HL-60 (cell line): ENCODE measurements at regions not wholly inside any gene's neighbourhood (a gene's known extent, or its start where the extent isn't known, plus 50 kb on each side); places are given as distances from the start of the nearest gene placed in this dataset.

Experiments
- DNase-seq, 2 experiments: peaks; one replicate each; pipeline ENCODE4 v3.0.0-alpha.2; 2010 to 2020; ENCODE audit warnings: low read depth in 1 of 2, low spot score in 1 of 2
- H3K27ac ChIP-seq: fragments of 250-450 bp; sonication (Bioruptor Pico); replicated peaks from 2 replicates; pipeline ENCODE4 v1.5.1; 2020; ENCODE audit warnings: mild to moderate bottlenecking, moderate library complexity
- H3K27me3 ChIP-seq: fragments of 250-450 bp; sonication (Bioruptor Pico); 2 replicates; pipeline ENCODE4 v1.5.1; 2021; ENCODE audit warnings: mild to moderate bottlenecking, moderate library complexity; ENCODE audit not compliant: insufficient read depth, poor library complexity, severe bottlenecking
- H3K4me3 ChIP-seq: replicated peaks from 2 replicates; pipeline ENCODE4 v1.5.1; 2011; ENCODE audit warnings: mild to moderate bottlenecking, control low read depth, low read length; ENCODE audit not compliant: insufficient read depth
- CTCF ChIP-seq: IDR thresholded peaks from one replicate; pipeline ENCODE4 v1.5.1; 2011; ENCODE audit warnings: low read length, control low read depth, inconsistent platforms; ENCODE audit not compliant: insufficient read depth
- GABPA ChIP-seq: IDR thresholded peaks from 2 replicates; pipeline ENCODE4 v1.6.1; 2012; ENCODE audit warnings: low read depth
- POLR2AphosphoS5 ChIP-seq: IDR thresholded peaks from 2 replicates; pipeline ENCODE4 v1.6.1; 2012; ENCODE audit warnings: low read depth
- SPI1 ChIP-seq: IDR thresholded peaks from 2 replicates; pipeline ENCODE4 v1.6.1; 2012; ENCODE audit warnings: low read depth, mild to moderate bottlenecking, borderline replicate concordance
- TF ChIP-seq, protein P1 (sequence below): IDR thresholded peaks from 2 replicates; pipeline ENCODE4 v1.6.1; 2012; ENCODE audit warnings: low read depth; ENCODE audit not compliant: insufficient replicate concordance

DNA sequence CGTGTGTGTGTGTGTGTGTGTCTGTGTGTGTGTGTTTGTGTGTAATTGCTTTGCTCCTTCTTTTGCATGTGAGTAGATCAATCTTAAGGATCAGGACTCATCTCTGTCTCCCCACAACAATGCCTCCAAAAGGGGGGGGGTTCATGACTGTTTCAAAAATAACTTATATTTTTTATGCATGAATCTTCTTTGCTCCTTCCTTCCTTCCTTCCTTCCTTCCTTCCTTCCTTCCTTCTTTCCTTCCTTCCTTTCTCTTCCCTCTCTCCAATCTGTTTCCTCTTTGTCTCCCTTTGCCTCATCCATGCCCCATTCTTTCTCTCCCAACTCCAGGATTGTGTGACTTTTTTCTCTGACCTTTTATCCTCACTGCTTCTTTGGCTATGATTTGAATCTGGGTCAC is 126.4 kb upstream of the OSMR start:
- Histone ChIP-seq H3K27me3 (no peaks in the 10 kb centered on the region), H3K4me3 (no peak overlapping the region), H3K27ac (no peak overlapping the region)
- DNase-seq, result no peak
- TF ChIP-seq GABPA, result no peak
- TF ChIP-seq SPI1, result no peak
- no peak for TF ChIP-seq CTCF
- no peak for TF ChIP-seq POLR2AphosphoS5
- TF ChIP-seq, protein P1, sequence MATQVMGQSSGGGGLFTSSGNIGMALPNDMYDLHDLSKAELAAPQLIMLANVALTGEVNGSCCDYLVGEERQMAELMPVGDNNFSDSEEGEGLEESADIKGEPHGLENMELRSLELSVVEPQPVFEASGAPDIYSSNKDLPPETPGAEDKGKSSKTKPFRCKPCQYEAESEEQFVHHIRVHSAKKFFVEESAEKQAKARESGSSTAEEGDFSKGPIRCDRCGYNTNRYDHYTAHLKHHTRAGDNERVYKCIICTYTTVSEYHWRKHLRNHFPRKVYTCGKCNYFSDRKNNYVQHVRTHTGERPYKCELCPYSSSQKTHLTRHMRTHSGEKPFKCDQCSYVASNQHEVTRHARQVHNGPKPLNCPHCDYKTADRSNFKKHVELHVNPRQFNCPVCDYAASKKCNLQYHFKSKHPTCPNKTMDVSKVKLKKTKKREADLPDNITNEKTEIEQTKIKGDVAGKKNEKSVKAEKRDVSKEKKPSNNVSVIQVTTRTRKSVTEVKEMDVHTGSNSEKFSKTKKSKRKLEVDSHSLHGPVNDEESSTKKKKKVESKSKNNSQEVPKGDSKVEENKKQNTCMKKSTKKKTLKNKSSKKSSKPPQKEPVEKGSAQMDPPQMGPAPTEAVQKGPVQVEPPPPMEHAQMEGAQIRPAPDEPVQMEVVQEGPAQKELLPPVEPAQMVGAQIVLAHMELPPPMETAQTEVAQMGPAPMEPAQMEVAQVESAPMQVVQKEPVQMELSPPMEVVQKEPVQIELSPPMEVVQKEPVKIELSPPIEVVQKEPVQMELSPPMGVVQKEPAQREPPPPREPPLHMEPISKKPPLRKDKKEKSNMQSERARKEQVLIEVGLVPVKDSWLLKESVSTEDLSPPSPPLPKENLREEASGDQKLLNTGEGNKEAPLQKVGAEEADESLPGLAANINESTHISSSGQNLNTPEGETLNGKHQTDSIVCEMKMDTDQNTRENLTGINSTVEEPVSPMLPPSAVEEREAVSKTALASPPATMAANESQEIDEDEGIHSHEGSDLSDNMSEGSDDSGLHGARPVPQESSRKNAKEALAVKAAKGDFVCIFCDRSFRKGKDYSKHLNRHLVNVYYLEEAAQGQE, result no peak

- Histone ChIP-seq H3K27me3 (no peaks in the 10 kb centered on the region), H3K27ac (no peak overlapping the region), H3K4me3 (no peak overlapping the region)
- DNase-seq, result no peak
- TF ChIP-seq CTCF (no peak), SPI1 (no peak), POLR2AphosphoS5 (no peak), GABPA (no peak)
- TF ChIP-seq, protein P1, result no peak
Observed at GRCh38 chr5:38719916-38720315, 125.9 kb upstream of the OSMR start.

GRCh38 chr5:38720554-38721361 is 125.1 kb upstream of the OSMR start:
- Histone ChIP-seq H3K4me3 (no peak overlapping the region), H3K27ac (no peak overlapping the region), H3K27me3 (no peaks in the 10 kb centered on the region)
- no peak for DNase-seq
- TF ChIP-seq GABPA, result no peak
- peak; percentile 71 for TF ChIP-seq SPI1
- TF ChIP-seq CTCF, result no peak
- TF ChIP-seq, protein P1, result no peak
